ENCODE measurements at regions not wholly inside any gene's neighbourhood (a gene's known extent, or its start where the extent isn't known, plus 50 kb on each side); places are given as distances from the start of the nearest gene placed in this dataset.

DNA sequence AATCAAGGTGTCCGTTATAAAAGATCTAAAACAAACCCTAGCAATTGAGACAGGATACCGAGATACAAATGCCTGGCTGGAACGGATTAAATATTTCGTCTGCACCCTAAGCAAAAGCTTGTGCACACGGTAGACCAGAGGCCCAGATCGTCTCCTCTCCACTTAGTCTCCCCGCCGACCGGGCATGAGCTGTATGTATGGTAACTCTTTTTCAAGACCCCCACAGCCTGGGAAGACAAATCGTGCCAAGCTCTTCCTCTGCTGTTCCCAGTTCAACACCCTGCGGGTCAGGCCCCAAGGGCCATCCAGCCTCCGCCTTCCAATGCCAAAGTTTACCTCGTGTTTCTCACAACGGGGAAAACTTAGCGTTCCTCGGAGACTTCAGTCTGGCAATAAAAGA, 285.7 kb upstream of the GALNT17 start:
- WGBS: 91% methylated on average over 16 of the region's 16 CpGs

DNA sequence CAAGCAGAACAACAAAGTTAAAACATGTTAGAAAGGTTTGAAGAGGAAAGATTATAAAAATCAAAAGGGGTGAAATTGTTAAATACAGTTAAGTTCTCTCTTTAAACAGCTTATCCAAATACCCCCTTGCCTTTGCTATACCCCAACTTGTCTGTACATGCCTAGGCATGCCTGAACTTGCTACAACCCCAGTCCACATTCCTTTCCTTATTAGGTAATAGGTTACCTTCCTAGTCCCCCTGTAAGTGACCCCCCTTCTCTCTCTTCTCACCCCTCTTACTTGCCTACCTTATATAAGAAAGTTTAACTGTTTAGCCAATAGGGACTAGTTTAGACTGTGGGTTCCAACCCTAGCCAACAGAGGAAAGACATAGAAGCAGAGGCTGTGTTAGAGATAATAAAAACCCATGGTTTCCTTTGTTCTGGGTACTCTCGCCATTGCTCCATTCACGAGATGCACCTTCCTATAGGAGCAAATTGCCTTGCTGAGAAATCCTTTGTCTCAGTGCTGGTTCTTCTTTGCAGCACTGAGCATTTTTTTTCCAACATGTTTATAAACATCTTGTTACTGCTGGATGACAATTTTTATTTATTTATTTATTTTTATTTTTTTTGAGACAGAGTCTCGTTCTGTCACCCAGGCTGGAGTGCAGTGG, 282.2 kb upstream of the GALNT17 start:
- Histone ChIP-seq H3K36me3 (no peaks in the 10 kb centered on the region), H3K27ac (replicated peaks in 1 of 4) (no peak overlapping the region), H3K9me3 (peaks cover 0 to 10% (median 7%) of the 10 kb centered on the region in 4 donors), H3K4me3 (no peak overlapping the region), H3K4me1 (no peaks in the 10 kb centered on the region), H3K27me3 (no peaks in the 10 kb centered on the region)
- no peak for DNase-seq (ENCODE audit: extremely low spot score)
- TF ChIP-seq, protein P1, sequence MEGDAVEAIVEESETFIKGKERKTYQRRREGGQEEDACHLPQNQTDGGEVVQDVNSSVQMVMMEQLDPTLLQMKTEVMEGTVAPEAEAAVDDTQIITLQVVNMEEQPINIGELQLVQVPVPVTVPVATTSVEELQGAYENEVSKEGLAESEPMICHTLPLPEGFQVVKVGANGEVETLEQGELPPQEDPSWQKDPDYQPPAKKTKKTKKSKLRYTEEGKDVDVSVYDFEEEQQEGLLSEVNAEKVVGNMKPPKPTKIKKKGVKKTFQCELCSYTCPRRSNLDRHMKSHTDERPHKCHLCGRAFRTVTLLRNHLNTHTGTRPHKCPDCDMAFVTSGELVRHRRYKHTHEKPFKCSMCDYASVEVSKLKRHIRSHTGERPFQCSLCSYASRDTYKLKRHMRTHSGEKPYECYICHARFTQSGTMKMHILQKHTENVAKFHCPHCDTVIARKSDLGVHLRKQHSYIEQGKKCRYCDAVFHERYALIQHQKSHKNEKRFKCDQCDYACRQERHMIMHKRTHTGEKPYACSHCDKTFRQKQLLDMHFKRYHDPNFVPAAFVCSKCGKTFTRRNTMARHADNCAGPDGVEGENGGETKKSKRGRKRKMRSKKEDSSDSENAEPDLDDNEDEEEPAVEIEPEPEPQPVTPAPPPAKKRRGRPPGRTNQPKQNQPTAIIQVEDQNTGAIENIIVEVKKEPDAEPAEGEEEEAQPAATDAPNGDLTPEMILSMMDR (IDR thresholded peaks at IDR 0.05): no peak
- no peak for TF ChIP-seq POLR2AphosphoS5 (IDR thresholded peaks at IDR 0.05)
- TF ChIP-seq POLR2A (IDR thresholded peaks at IDR 0.05; ENCODE audit: low read depth): no peak
- no peak for TF ChIP-seq EP300 (IDR thresholded peaks at IDR 0.05)
- WGBS: 87% methylated on average over 3 of the region's 3 CpGs
- intact Hi-C loops (cut with DNase I): no loop called here

More for the DNA sequence above, 285.7 kb upstream of the GALNT17 start:
- intact Hi-C loops (cut with DNase I): no loop called here
- H3K27ac ChIP-seq (replicated peaks in 1 of 4): no peak overlapping the region
- H3K4me1 ChIP-seq: no peaks in the 10 kb centered on the region
- no peak for TF ChIP-seq POLR2A (IDR thresholded peaks at IDR 0.05; ENCODE audit: low read depth)
- no peak for TF ChIP-seq POLR2AphosphoS5 (IDR thresholded peaks at IDR 0.05)
- TF ChIP-seq, protein P1 (IDR thresholded peaks at IDR 0.05): no peak
- no peak for TF ChIP-seq EP300 (IDR thresholded peaks at IDR 0.05)
- H3K9me3 ChIP-seq: peaks cover 0 to 10% (median 7%) of the 10 kb centered on the region in 4 donors
- no peak for DNase-seq (ENCODE audit: extremely low spot score)
- no peaks in the 10 kb centered on the region for H3K36me3 ChIP-seq
- no peaks in the 10 kb centered on the region for H3K27me3 ChIP-seq
- H3K4me3 ChIP-seq: no peak overlapping the region

DNA sequence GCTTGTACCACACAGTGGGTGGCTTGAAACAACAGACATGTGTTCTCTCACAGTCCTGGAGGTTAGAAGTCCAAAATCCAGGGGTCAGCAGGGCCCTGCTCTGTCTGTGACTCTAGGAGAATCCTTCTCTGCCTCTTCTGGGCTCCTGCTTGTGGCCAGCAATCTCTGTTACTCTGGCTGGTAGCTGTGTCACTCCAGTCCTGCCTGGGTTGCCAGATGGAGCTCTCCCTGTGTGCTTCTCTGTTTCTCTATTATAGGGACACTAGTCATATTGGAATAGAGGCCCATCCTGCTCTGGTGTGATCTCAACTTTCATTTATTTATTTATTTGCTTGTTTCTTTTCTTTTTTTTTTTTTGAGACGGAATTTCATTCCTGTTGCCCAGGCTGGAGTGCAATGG, 276.6 kb upstream of the GALNT17 start:
- H3K27me3 ChIP-seq: no peaks in the 10 kb centered on the region
- H3K27ac ChIP-seq (replicated peaks in 1 of 4): no peak overlapping the region
- no peak for TF ChIP-seq POLR2A (IDR thresholded peaks at IDR 0.05; ENCODE audit: low read depth)
- no peak for DNase-seq (ENCODE audit: extremely low spot score)
- no peaks in the 10 kb centered on the region for H3K9me3 ChIP-seq
- WGBS: 72% methylated on average over 1 of the region's 1 CpG
- H3K4me3 ChIP-seq: no peak overlapping the region
- H3K36me3 ChIP-seq: no peaks in the 10 kb centered on the region
- intact Hi-C loops (cut with DNase I): no loop called here
- H3K4me1 ChIP-seq: no peaks in the 10 kb centered on the region

DNA sequence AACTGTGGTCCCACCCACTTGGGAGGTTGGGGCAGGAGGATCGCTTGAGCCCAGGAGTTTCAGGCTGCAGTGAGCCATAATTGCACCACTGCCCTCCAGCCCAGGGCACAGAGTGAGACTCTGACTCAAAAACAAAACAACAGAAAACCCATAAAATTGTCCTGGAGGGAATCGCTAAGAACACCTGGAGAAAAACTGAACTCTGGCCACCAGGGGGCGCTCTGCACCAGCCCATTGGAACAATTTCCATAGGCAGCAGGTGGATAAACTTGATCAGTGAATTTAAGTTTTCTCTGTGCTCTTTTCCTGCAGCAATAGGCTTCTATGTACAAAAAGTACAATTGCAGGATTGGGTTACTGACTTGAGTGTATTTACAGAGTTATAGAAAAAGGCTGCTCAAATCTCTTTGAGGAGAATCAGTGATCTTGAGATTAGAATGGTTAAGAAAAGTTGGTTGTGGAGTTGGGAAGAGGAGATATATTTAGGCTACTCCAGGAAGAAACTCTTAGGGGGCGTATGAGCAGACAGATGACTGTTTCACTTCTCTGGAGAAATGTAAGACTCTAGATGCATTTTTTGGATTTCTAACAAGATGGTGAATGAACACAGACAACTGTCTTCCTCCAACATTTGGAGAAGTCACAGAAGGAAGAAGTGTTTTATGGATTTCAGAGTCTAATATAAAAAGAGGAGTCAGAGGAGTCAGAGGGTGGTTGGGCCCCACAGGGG, 274.9 kb upstream of the GALNT17 start:
- H3K36me3 ChIP-seq: no peaks in the 10 kb centered on the region
- intact Hi-C loops (cut with DNase I): loop anchor here (1.0 kb wide), 1 partner anchor 878 kb away; no protein-coding TSS in a partner anchor
- DNase-seq (ENCODE audit: extremely low spot score): no peak
- no peaks in the 10 kb centered on the region for H3K4me1 ChIP-seq
- WGBS: 8% methylated on average over 4 of the region's 4 CpGs
- H3K27ac ChIP-seq (replicated peaks in 1 of 4): no peak overlapping the region
- no peaks in the 10 kb centered on the region for H3K27me3 ChIP-seq
- TF ChIP-seq, protein P1 (IDR thresholded peaks at IDR 0.05): peak; percentile 78 to 95 (median 86)
- no peak for TF ChIP-seq POLR2AphosphoS5 (IDR thresholded peaks at IDR 0.05)
- no peak overlapping the region for H3K4me3 ChIP-seq
- H3K9me3 ChIP-seq: peaks cover 0 to 13% (median 2%) of the 10 kb centered on the region in 4 donors

DNA sequence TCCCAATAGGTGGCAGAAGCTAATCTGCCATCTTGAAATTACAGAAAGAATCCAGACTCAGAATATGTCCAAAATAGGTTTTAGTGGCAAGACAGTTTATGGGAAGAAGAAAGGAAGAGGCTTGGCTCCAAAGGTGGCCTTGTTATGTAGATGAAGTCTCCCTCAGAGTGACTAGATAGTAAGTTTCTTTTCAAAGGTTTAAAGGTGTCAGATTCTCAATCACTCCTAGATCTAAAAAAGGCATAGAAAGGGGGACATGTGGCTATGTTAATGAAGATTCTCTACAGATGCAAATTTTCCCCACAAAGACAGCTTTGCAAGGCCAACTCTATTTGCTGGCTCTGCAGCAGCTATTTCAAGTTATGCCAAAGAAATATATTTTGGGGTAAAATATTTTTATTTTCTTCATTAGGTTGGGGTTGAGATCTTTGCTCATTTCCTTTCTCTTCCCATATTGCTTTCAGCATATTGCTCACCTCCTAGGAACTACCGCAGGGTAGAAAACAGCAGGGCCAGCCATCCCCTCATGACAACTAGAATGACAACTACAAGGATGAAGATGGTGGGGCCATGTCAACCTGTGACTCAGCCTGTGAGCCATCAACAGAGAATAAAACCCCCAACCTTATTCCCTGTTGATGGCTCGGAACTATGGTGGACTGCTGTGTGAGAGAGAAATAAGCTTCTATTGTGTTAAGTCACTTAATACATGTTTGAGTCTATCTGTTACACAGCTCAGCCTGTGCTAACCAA, 274.0 kb upstream of the GALNT17 start:
- Histone ChIP-seq H3K27me3 (no peaks in the 10 kb centered on the region), H3K4me1 (no peaks in the 10 kb centered on the region), H3K4me3 (no peak overlapping the region), H3K9me3 (peaks cover 0 to 20% (median 2%) of the 10 kb centered on the region in 4 donors), H3K27ac (replicated peaks in 1 of 4) (no peak overlapping the region), H3K36me3 (no peaks in the 10 kb centered on the region)
- no peak for TF ChIP-seq POLR2AphosphoS5 (IDR thresholded peaks at IDR 0.05)
- TF ChIP-seq, protein P1 (IDR thresholded peaks at IDR 0.05): no peak
- TF ChIP-seq EP300 (IDR thresholded peaks at IDR 0.05): no peak
- TF ChIP-seq POLR2A (IDR thresholded peaks at IDR 0.05; ENCODE audit: low read depth): no peak
- intact Hi-C loops (cut with DNase I): loop anchor here (1.0 kb wide), 1 partner anchor 877 kb away; no protein-coding TSS in a partner anchor
- WGBS: 85% methylated on average over 2 of the region's 2 CpGs
- DNase-seq (ENCODE audit: extremely low spot score): no peak
